A673 (cell line): ENCODE measurements at regions not wholly inside any gene's neighbourhood (a gene's known extent, or its start where the extent isn't known, plus 50 kb on each side); places are given as distances from the start of the nearest gene placed in this dataset.

ENCODE experiments used
- BruUV-seq: library from RNA; stranded (reverse); fragments of 400-500 nt; replicated peaks from 2 replicates; lab custom pipeline; 2021; lab: Mats Ljungman, UMichigan
- CTCF ChIA-PET: fragments of 300-600 bp; sonication (Branson Sonifier 250); formaldehyde crosslinking; loops from one replicate; lab custom pipeline; 2022; ENCODE audit warnings: antibody characterized with exemption; lab: Charles Lee
- POLR2A ChIA-PET: fragments of 300-600 bp; sonication (Branson Sonifier 250); formaldehyde crosslinking; loops from one replicate; lab custom pipeline; 2022; ENCODE audit warnings: antibody characterized with exemption; ENCODE audit not compliant: low non-redundant PET; lab: Charles Lee
- DNase-seq: peaks from one replicate; pipeline ENCODE4 v3.0.0-alpha.2; 2015; ENCODE audit warnings: low spot score
- H3K27ac ChIP-seq: fragments of 200-600 bp; sonication (generic); 2 replicates; pipeline ENCODE4 v1.5.1; 2016; ENCODE audit warnings: mixed run types, low read depth, mild to moderate bottlenecking, mixed read lengths, antibody characterized with exemption, low read length; ENCODE audit not compliant: poor library complexity, severe bottlenecking
- H3K27me3 ChIP-seq: fragments of 200-600 bp; sonication (generic); replicated peaks from 2 replicates; pipeline ENCODE4 v1.6.1; 2017; ENCODE audit warnings: mixed run types, low read depth, mild to moderate bottlenecking, mixed read lengths, antibody characterized with exemption, low read length; ENCODE audit not compliant: insufficient read depth, poor library complexity
- H3K36me3 ChIP-seq: fragments of 200-600 bp; sonication (generic); 2 replicates; pipeline ENCODE4 v1.6.1; 2016; ENCODE audit warnings: mixed run types, mild to moderate bottlenecking, mixed read lengths, antibody characterized with exemption, low read length; ENCODE audit not compliant: insufficient read depth, poor library complexity, severe bottlenecking
- H3K4me1 ChIP-seq: fragments of 200-600 bp; sonication (generic); 2 replicates; pipeline ENCODE4 v1.6.1; 2017; ENCODE audit warnings: mixed run types, mild to moderate bottlenecking, mixed read lengths, antibody characterized with exemption, low read length; ENCODE audit not compliant: insufficient read depth, poor library complexity, severe bottlenecking
- H3K4me3 ChIP-seq: fragments of 200-600 bp; sonication (generic); 2 replicates; pipeline ENCODE4 v1.5.1; 2016; ENCODE audit warnings: low read depth, mixed run types, mild to moderate bottlenecking, mixed read lengths, low read length; ENCODE audit not compliant: poor library complexity, severe bottlenecking
- H3K9me3 ChIP-seq: fragments of 200-600 bp; sonication (generic); 2 replicates; pipeline ENCODE4 v1.6.1; 2016; ENCODE audit warnings: mixed run types, low read depth, mild to moderate bottlenecking, mixed read lengths, antibody characterized with exemption, low read length; ENCODE audit not compliant: poor library complexity, severe bottlenecking
- EZH2 ChIP-seq: fragments of 200-600 bp; sonication (generic); IDR thresholded peaks from 2 replicates; pipeline ENCODE4 v1.6.1; 2017; ENCODE audit warnings: borderline replicate concordance, low read depth, mild to moderate bottlenecking, mixed read lengths, antibody characterized with exemption, low read length; ENCODE audit not compliant: poor library complexity, severe bottlenecking
- intact Hi-C: fragments of 100-400 bp; cut with micrococcal nuclease; formaldehyde crosslinking; loops from one replicate; pipeline ENCODE4 v1.10.0; 2022; ENCODE audit not compliant: unreplicated experiment
- TF ChIP-seq, protein P1 (sequence below): fragments of 300-800, 200-600 bp; sonication (generic); conservative IDR thresholded peaks from 2 replicates; pipeline ENCODE4 v1.5.1; 2017; ENCODE audit warnings: low read depth, mild to moderate bottlenecking, antibody characterized with exemption, low read length, moderate library complexity, mixed read lengths

GRCh38 chr15:66906668-66907614, 158.5 kb upstream of the SMAD3 start:
- Histone ChIP-seq H3K36me3 (no peaks in the 10 kb centered on the region), H3K27me3 (no peaks in the 10 kb centered on the region), H3K27ac (no peak overlapping the region), H3K4me1 (peaks cover 22% of the 10 kb centered on the region), H3K4me3 (no peak overlapping the region), H3K9me3 (no peaks in the 10 kb centered on the region)
- no TSS peak for BruUV-seq
- CTCF ChIA-PET: no interaction called here
- TF ChIP-seq EZH2: no peak
- TF ChIP-seq, protein P1, sequence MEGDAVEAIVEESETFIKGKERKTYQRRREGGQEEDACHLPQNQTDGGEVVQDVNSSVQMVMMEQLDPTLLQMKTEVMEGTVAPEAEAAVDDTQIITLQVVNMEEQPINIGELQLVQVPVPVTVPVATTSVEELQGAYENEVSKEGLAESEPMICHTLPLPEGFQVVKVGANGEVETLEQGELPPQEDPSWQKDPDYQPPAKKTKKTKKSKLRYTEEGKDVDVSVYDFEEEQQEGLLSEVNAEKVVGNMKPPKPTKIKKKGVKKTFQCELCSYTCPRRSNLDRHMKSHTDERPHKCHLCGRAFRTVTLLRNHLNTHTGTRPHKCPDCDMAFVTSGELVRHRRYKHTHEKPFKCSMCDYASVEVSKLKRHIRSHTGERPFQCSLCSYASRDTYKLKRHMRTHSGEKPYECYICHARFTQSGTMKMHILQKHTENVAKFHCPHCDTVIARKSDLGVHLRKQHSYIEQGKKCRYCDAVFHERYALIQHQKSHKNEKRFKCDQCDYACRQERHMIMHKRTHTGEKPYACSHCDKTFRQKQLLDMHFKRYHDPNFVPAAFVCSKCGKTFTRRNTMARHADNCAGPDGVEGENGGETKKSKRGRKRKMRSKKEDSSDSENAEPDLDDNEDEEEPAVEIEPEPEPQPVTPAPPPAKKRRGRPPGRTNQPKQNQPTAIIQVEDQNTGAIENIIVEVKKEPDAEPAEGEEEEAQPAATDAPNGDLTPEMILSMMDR: no peak
- no peak for DNase-seq
- POLR2A ChIA-PET: no interaction called here
- intact Hi-C loops: no loop called here

- TF ChIP-seq EZH2: no peak
- TF ChIP-seq, protein P1: no peak
Measured at GRCh38 chr15:66907826-66908743, 157.3 kb upstream of the SMAD3 start.

DNA sequence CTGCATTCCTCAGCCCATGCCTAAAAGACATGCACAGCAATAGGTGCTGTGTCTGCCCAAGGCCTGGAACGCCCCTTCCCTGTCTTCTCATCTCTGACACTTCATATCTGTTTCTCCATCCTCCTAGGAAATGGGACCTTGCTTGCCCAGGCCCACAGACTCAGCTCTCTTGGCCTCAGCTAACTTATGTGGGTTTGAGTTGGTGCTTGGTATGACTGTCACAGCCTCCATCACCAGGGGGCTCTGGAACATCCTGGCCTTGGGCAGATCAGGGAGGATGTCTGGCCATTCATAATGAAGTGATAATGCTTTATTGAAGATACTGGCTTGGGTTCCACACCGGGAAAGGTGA, 156.7 kb upstream of the SMAD3 start:
- TF ChIP-seq, protein P1: no peak
- TF ChIP-seq EZH2: no peak
- intact Hi-C loops: no loop called here
- Histone ChIP-seq H3K27me3 (no peaks in the 10 kb centered on the region), H3K36me3 (no peaks in the 10 kb centered on the region), H3K4me3 (no peak overlapping the region), H3K27ac (peak overlapping the region; percentile 34), H3K4me1 (peaks cover 21% of the 10 kb centered on the region), H3K9me3 (no peaks in the 10 kb centered on the region)
- ChIA-PET CTCF (no interaction called here), POLR2A (no interaction called here)
- DNase-seq: no peak
- BruUV-seq: no TSS peak

More at GRCh38 chr15:66907826-66908743, 157.3 kb upstream of the SMAD3 start:
- H3K27me3 ChIP-seq: no peaks in the 10 kb centered on the region
- POLR2A ChIA-PET: no interaction called here
- H3K27ac ChIP-seq: peak overlapping the region; percentile 34
- BruUV-seq: no TSS peak
- no peak for DNase-seq
- CTCF ChIA-PET: no interaction called here
- intact Hi-C loops: no loop called here
- no peak overlapping the region for H3K4me3 ChIP-seq
- H3K4me1 ChIP-seq: peaks cover 22% of the 10 kb centered on the region
- no peaks in the 10 kb centered on the region for H3K36me3 ChIP-seq
- no peaks in the 10 kb centered on the region for H3K9me3 ChIP-seq
